H9 (cell line): ENCODE measurements at regions not wholly inside any gene's neighbourhood (a gene's known extent, or its start where the extent isn't known, plus 50 kb on each side); places are given as distances from the start of the nearest gene placed in this dataset.

Experiments
- DNase-seq: peaks from one replicate; pipeline ENCODE4 v3.0.0-alpha.2; 2017
- H2AFZ ChIP-seq: one replicate; pipeline ENCODE4 v1.6.1; 2013; ENCODE audit warnings: mild to moderate bottlenecking, low read length, control low read depth, moderate library complexity
- H2AK5ac ChIP-seq: 2 replicates; pipeline ENCODE4 v1.6.1; 2013; ENCODE audit warnings: low read length, control low read depth, mixed read lengths; ENCODE audit not compliant: insufficient read length
- H2BK120ac ChIP-seq: one replicate; pipeline ENCODE4 v1.6.1; 2013; ENCODE audit warnings: low read depth, mild to moderate bottlenecking, low read length, control low read depth, inconsistent platforms; ENCODE audit not compliant: poor library complexity, severe bottlenecking
- H2BK12ac ChIP-seq: 2 replicates; pipeline ENCODE4 v1.6.1; 2013; ENCODE audit warnings: low read length, control low read depth, mixed read lengths, low read depth; ENCODE audit not compliant: insufficient read length
- H2BK15ac ChIP-seq: 2 replicates; pipeline ENCODE4 v1.6.1; 2013; ENCODE audit warnings: low read depth, low read length, control low read depth
- H2BK20ac ChIP-seq: one replicate; pipeline ENCODE4 v1.6.1; 2013; ENCODE audit warnings: low read depth, mild to moderate bottlenecking, low read length, control low read depth, inconsistent platforms; ENCODE audit not compliant: poor library complexity, severe bottlenecking
- H2BK5ac ChIP-seq: 2 replicates; pipeline ENCODE4 v1.6.1; 2013; ENCODE audit warnings: low read length, control low read depth, mixed read lengths; ENCODE audit not compliant: insufficient read length
- H3K14ac ChIP-seq: 2 replicates; pipeline ENCODE4 v1.6.1; 2013; ENCODE audit warnings: low read length, control low read depth; ENCODE audit not compliant: insufficient read depth
- H3K18ac ChIP-seq: 2 replicates; pipeline ENCODE4 v1.6.1; 2013; ENCODE audit warnings: low read depth, mild to moderate bottlenecking, mixed read lengths, low read length, control low read depth; ENCODE audit not compliant: insufficient read length
- H3K23ac ChIP-seq: 2 replicates; pipeline ENCODE4 v1.6.1; 2013; ENCODE audit warnings: low read length, control low read depth, mixed read lengths, low read depth; ENCODE audit not compliant: insufficient read length
- H3K23me2 ChIP-seq: 2 replicates; pipeline ENCODE4 v1.6.1; 2013; ENCODE audit warnings: low read depth, mild to moderate bottlenecking, mixed read lengths, low read length, control low read depth; ENCODE audit not compliant: insufficient read length, poor library complexity, severe bottlenecking
- H3K27ac ChIP-seq: 2 replicates; pipeline ENCODE4 v1.5.1; 2013; ENCODE audit warnings: low read length, control low read depth, mixed read lengths, low read depth; ENCODE audit not compliant: insufficient read length
- H3K27me3 ChIP-seq: 2 replicates; pipeline ENCODE4 v1.6.1; 2013; ENCODE audit warnings: low read length, control low read depth, inconsistent platforms; ENCODE audit not compliant: insufficient read depth
- H3K4ac ChIP-seq: 2 replicates; pipeline ENCODE4 v1.6.1; 2013; ENCODE audit warnings: low read depth, mild to moderate bottlenecking, control low read depth, inconsistent platforms, low read length, moderate library complexity
- H3K4me1 ChIP-seq: 2 replicates; pipeline ENCODE4 v1.6.1; 2013; ENCODE audit warnings: low read length, control low read depth, inconsistent platforms; ENCODE audit not compliant: insufficient read depth
- H3K4me2 ChIP-seq: 2 replicates; pipeline ENCODE4 v1.6.1; 2013; ENCODE audit warnings: low read length, control low read depth, mixed read lengths; ENCODE audit not compliant: insufficient read length, insufficient read depth
- H3K56ac ChIP-seq: 2 replicates; pipeline ENCODE4 v1.6.1; 2013; ENCODE audit warnings: low read depth, mild to moderate bottlenecking, mixed read lengths, low read length, control low read depth; ENCODE audit not compliant: insufficient read length
- H3K79me1 ChIP-seq: 2 replicates; pipeline ENCODE4 v1.6.1; 2013; ENCODE audit warnings: low read depth, mild to moderate bottlenecking, moderate library complexity, low read length, control low read depth, inconsistent platforms; ENCODE audit not compliant: insufficient read depth, poor library complexity, severe bottlenecking
- H3K79me2 ChIP-seq: 2 replicates; pipeline ENCODE4 v1.6.1; 2013; ENCODE audit warnings: low read length, control low read depth, inconsistent platforms; ENCODE audit not compliant: insufficient read depth
- H3K9ac ChIP-seq: 2 replicates; pipeline ENCODE4 v1.6.1; 2013; ENCODE audit warnings: low read length, control low read depth, mixed read lengths; ENCODE audit not compliant: insufficient read length; ENCODE audit errors: extremely low read depth
- H3K9me3 ChIP-seq: one replicate; pipeline ENCODE4 v1.6.1; 2013; ENCODE audit warnings: low read depth, low read length, inconsistent platforms; ENCODE audit not compliant: control insufficient read depth
- H3T11ph ChIP-seq: one replicate; pipeline ENCODE4 v1.6.1; 2013; ENCODE audit warnings: mild to moderate bottlenecking, low read length, control low read depth, inconsistent platforms
- H4K20me1 ChIP-seq: one replicate; pipeline ENCODE4 v1.6.1; 2013; ENCODE audit not compliant: control insufficient read depth, insufficient read length, insufficient read depth
- H4K5ac ChIP-seq: 2 replicates; pipeline ENCODE4 v1.6.1; 2013; ENCODE audit warnings: low read depth, mild to moderate bottlenecking, mixed read lengths, low read length, control low read depth; ENCODE audit not compliant: insufficient read length
- H4K8ac ChIP-seq: replicated peaks from 2 replicates; pipeline ENCODE4 v1.6.1; 2013; ENCODE audit warnings: low read length, control low read depth, mixed read lengths, low read depth; ENCODE audit not compliant: insufficient read length
- H4K91ac ChIP-seq: 2 replicates; pipeline ENCODE4 v1.6.1; 2013; ENCODE audit warnings: low read depth, mild to moderate bottlenecking, moderate library complexity, mixed read lengths, low read length, control low read depth; ENCODE audit not compliant: insufficient read length
- H3K27ac Mint-ChIP-seq, 3 experiments: 2 replicates in 2 of 3; 3 replicates in 1 of 3; pipeline ENCODE4 v1.8.0; 2020 to 2021; ENCODE audit warnings: mixed read lengths in 3 of 3, mild to moderate bottlenecking in 1 of 3, moderate library complexity in 1 of 3
- H3K27me3 Mint-ChIP-seq: 2 replicates; pipeline ENCODE4 v1.8.0; 2021; ENCODE audit warnings: low read depth, mild to moderate bottlenecking, moderate library complexity, mixed read lengths
- H3K36me3 Mint-ChIP-seq, 3 experiments: 2 replicates in 2 of 3; 3 replicates in 1 of 3; pipeline ENCODE4 v1.8.0; 2020 to 2021; ENCODE audit warnings: low read depth in 3 of 3, mixed read lengths in 3 of 3; ENCODE audit not compliant: insufficient read depth in 1 of 3
- H3K4me1 Mint-ChIP-seq, 2 experiments: 2 replicates each; pipeline ENCODE4 v1.8.0; 2020; ENCODE audit warnings: mixed read lengths in 2 of 2
- H3K4me3 Mint-ChIP-seq, 2 experiments: 2 replicates in 1 of 2; 3 replicates in 1 of 2; pipeline ENCODE4 v1.8.0; 2020 to 2021; ENCODE audit warnings: mild to moderate bottlenecking in 2 of 2, mixed read lengths in 2 of 2, moderate library complexity in 1 of 2
- H3K9me3 Mint-ChIP-seq, 2 experiments: 2 replicates in 1 of 2; 3 replicates in 1 of 2; pipeline ENCODE4 v1.8.0; 2020; ENCODE audit warnings: mild to moderate bottlenecking in 2 of 2, mixed read lengths in 2 of 2, moderate library complexity in 1 of 2
- CTCF ChIP-seq: fragments of 200-600 bp; sonication (generic); conservative IDR thresholded peaks from 3 replicates; pipeline ENCODE4 v1.8.0; 2021; ENCODE audit warnings: antibody characterized with exemption, mild to moderate bottlenecking

DNA sequence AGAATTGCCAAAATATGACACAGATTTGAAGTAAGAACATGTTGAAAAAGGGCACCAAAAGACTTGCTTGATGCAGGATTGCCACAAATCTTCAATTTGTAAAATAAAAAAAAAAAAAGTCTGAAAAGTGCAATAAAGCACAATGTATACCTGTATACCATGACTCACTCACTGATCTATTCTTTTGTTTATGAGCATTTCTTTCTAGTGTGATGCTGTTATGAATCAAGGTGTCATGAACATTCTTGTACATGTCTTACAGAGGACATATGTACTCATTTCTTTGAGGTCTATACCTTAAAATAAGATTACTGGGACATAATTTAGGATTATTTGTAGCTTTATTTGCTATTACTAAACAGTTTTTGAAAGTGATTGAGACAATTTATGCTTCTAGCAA lies 464.9 kb upstream of the RBMS3 start:
- Histone ChIP-seq H3T11ph (no peak overlapping the region), H3K4me2 (no peak overlapping the region), H4K20me1 (no peaks in the 10 kb centered on the region), H3K27ac (no peak overlapping the region), H2AK5ac (no peak overlapping the region), H3K14ac (no peak overlapping the region), H3K23ac (no peak overlapping the region), H4K8ac (no peak overlapping the region), H4K91ac (no peak overlapping the region), H3K18ac (no peak overlapping the region), H3K9me3 (no peaks in the 10 kb centered on the region), H3K79me2 (no peaks in the 10 kb centered on the region), H4K5ac (no peak overlapping the region), H3K79me1 (no peaks in the 10 kb centered on the region), H3K9ac (no peak overlapping the region), H2BK20ac (no peak overlapping the region), H3K4me1 (no peaks in the 10 kb centered on the region), H2BK5ac (no peak overlapping the region), H3K27me3 (no peaks in the 10 kb centered on the region), H3K23me2 (no peaks in the 10 kb centered on the region), H2AFZ (no peak overlapping the region), H2BK15ac (no peak overlapping the region), H2BK120ac (no peak overlapping the region), H3K56ac (no peak overlapping the region), H2BK12ac (no peak overlapping the region), H3K4ac (no peak overlapping the region)
- DNase-seq = no peak
- no peak for TF ChIP-seq CTCF
- Mint-ChIP-seq H3K36me3 (no peaks in the 10 kb centered on the region), H3K27me3 (no peaks in the 10 kb centered on the region), H3K9me3 (no peaks in the 10 kb centered on the region), H3K4me3 (no peak overlapping the region), H3K4me1 (no peaks in the 10 kb centered on the region), H3K27ac (no peak overlapping the region)
